HPDE6-E6E7 (cell line): ENCODE measurements at regions not wholly inside any gene's neighbourhood (a gene's known extent, or its start where the extent isn't known, plus 50 kb on each side); places are given as distances from the start of the nearest gene placed in this dataset.
A peak's percentile ranks its signal among the peaks of the same experiment; 100 is the strongest.

Experiments
- DNase-seq: peaks from one replicate; pipeline ENCODE4 v3.0.0; 2011; ENCODE audit warnings: missing footprints; ENCODE audit errors: extremely low spot score

- DNase-seq = no peak
These were observed 592.3 kb downstream of the EPHA7 start for GRCh38 chr6:92827104-92827503.

- no peak for DNase-seq
These were observed 592.7 kb downstream of the EPHA7 start for GRCh38 chr6:92826633-92827032.

- DNase-seq = no peak
These were observed 597.1 kb downstream of the EPHA7 start for GRCh38 chr6:92822222-92822621.

- no peak for DNase-seq
These were observed 598.8 kb downstream of the EPHA7 start for GRCh38 chr6:92820601-92821000.

DNA sequence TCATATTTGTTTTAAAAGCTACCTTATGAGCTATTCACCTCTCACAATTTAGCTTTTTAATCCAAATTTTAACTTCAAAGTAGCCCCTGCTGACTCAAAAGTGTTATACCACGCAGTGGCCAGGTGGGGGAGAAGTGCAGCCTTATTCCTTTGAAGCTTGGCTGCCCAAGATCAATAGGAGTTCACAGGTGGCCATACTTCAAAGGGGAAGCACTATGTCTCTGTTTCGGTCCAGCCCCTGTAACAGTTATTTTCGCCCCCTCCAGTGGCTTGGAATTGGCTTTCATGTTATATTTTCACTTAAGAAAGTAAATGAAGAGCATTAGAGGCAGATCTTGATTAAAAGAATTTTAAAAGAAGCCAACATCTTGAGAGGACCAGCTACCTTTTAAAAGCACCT, 608.4 kb downstream of the EPHA7 start:
- DNase-seq = peak; percentile 42

- no peak for DNase-seq
These were observed 613.1 kb downstream of the EPHA7 start for GRCh38 chr6:92806254-92806653.

DNA sequence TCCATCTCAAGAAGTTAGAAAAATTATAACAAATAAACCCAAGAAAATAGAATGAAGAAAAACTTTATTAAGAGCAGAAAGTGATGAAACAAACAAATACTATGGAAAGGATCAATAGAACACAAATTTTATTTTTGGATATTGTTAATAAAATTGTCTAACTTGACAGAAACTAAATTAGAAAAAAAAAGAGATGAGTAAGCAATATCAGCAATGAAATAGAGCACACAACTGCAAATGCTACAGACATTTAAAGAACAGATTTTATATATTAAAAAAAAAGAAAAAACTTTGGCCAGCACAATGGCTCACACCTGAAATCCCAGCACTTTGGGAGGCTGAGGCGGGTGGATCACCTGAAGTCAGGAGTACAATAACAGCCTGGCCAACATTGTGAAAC, 628.0 kb downstream of the EPHA7 start:
- no peak for DNase-seq

- no peak for DNase-seq
These were observed 629.0 kb downstream of the EPHA7 start for GRCh38 chr6:92790381-92790780.

DNA sequence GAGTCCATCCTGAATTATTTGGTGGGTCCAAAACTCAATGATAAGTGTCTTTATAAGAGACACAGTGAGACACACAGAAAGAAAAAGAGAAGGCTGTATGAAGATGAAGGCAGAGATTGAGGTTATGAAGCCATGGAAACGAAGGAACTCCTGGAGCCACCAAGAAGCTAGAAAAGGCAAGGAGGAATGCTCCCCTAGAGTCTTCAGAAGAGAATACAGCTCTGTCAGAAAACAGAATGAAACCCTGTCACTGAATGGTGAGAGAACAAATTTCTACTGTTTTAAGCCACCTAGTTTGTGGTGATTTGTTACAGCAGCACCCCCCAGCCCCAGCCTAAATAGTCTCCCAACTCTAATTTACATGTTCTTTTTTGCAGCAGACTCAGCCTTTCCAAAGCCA, 635.1 kb downstream of the EPHA7 start:
- DNase-seq = no peak

DNA sequence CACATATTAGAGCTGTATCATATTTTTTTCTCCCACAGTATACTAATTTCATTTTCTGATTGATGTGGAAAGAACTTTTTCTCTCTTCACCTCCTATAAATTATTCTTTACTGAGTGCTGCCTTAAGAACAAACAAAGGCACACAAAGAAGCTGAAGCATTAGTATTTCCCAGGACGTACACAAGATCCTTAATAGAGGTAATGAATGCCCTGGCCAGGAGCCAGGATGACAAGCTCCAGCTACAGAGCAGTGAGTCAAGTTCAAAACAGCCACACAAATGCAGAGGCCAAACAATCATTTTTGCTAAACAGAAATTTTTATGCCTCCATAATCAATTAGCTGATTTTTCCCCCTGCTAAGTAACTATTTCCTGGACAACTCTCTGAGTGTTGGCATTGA, 639.6 kb downstream of the EPHA7 start:
- peak; percentile 26 for DNase-seq

DNA sequence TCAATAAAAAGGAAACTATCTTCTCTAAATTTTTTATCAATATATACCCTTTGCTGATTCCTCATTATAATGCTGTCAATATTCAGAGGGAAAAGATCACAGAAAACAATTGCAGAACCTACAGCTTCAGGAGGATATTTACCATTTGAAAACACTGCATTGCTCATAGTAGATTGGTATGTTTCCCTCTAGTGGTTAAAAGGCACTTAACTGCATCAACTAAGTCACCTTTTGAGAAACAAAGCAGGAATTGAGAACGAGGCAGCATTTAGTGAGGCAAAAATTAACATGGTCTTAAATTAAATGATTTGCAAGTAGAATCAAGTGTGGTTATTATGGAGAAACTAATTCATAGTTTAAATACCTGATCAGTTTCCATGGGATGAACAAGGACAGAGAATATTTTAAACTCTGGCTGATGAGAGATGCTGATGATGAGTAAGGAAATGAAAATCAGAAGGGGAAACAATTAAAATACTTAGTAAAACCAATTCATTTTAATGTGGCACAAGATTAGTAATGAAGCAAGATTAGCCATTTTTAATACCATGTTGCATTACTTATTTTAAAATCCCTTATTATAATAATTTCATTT, 642.1 kb downstream of the EPHA7 start:
- no peak for DNase-seq

- no peak for DNase-seq
These were observed 648.8 kb downstream of the EPHA7 start for GRCh38 chr6:92770540-92770939.

- DNase-seq = peak; percentile 4
These were observed 652.3 kb downstream of the EPHA7 start for GRCh38 chr6:92767101-92767500.

- no peak for DNase-seq
These were observed 655.7 kb downstream of the EPHA7 start for GRCh38 chr6:92763680-92764079.

DNA sequence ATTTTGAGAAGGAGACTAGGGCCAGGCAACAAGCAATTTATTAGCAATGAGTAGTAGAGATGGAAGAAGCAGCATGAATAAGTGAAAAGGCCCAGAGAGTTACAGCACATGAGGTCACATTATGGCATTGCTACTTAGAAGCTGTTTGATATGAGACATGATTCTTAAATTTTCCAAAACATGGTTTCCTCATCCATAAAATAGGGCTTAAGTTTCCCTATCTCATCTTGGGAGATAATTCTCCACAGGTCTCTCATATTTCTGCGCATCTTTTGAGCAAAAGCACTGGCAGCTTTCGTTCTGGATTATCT, 656.1 kb downstream of the EPHA7 start:
- DNase-seq = no peak

GRCh38 chr6:92762443-92763273, 656.7 kb downstream of the EPHA7 start:
- no peak for DNase-seq

- no peak for DNase-seq
These were observed 660.2 kb downstream of the EPHA7 start for GRCh38 chr6:92759178-92759577.

DNA sequence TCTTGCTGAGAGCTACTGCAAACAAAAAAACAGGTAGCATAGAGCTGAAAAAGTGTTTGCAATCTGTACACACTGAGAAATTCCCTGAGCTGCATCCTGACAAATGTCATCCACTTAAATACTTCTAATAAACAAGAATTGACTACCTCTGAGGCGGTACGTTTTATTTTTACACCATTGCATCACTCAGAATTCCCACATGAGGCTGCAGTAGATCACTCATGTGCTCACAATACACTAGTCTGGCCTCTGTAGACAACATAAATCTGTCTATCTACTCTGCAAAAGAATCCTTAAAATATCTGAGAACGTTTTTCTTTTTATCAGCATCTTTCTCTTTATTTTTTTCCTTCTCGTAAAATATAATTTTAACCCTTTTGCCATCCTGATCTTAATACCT, 661.4 kb downstream of the EPHA7 start:
- no peak for DNase-seq

GRCh38 chr6:92756912-92757311, 662.4 kb downstream of the EPHA7 start:
- peak; percentile 32 for DNase-seq

DNA sequence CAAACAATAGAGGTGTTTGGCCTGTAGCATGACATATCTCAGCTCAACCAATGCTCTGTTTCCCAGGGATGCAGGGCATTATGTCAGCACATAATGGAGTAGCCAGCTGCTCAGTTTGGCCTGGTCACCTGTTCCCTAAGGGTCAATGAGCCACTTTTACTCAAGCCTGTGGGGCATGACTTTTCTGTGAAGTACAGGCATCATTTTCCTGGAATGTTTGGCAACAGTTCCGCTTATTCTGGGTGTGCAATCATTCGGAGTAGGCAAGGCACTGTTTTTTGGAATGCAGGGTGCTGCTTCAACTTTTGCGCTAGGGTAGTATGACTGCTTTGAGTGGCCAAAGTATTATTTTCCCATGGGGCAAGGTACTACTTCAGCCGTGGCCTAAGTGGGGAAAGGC, 665.4 kb downstream of the EPHA7 start:
- no peak for DNase-seq

GRCh38 chr6:92752114-92752513, 667.2 kb downstream of the EPHA7 start:
- DNase-seq = no peak

DNA sequence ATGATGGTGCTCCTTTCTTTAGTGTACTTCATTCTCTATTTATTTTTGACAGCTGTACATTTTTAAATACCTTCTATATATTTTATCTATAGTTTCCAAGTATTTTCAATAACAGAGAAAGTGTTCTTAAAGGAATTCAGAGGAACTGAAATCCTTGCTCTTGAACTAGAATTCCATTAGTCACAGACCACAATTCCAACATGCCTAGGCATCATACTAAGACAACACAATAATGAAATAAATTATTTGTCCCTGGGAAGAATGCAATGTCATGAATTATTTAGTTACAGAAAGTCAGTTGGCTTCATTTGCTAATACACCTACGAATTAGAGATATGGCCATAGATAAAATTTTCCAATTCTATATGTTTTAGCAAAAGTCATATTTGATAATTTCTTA, 671.2 kb downstream of the EPHA7 start:
- DNase-seq = no peak

DNA sequence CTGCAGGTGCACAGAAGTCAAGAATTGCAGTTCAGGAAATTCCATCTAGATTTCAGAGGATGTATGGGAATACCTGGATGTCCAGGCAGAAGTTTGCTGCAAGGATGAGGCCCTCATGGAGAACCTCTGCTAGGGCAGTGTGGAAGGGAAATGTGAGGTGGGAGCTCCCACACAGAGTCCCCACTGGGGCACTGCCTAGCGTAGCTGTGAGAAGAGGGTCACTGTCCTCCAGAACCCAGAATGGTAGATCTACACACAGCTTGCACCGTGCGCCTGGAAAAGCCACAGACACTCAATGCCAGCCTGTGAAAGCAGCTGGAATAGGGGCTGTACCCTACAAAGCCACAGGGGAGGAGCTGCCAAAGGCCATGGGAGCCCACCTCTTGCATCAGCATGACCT, 681.4 kb downstream of the EPHA7 start:
- no peak for DNase-seq
